ENCODE measurements at regions not wholly inside any gene's neighbourhood (a gene's known extent, or its start where the extent isn't known, plus 50 kb on each side); places are given as distances from the start of the nearest gene placed in this dataset.

DNA sequence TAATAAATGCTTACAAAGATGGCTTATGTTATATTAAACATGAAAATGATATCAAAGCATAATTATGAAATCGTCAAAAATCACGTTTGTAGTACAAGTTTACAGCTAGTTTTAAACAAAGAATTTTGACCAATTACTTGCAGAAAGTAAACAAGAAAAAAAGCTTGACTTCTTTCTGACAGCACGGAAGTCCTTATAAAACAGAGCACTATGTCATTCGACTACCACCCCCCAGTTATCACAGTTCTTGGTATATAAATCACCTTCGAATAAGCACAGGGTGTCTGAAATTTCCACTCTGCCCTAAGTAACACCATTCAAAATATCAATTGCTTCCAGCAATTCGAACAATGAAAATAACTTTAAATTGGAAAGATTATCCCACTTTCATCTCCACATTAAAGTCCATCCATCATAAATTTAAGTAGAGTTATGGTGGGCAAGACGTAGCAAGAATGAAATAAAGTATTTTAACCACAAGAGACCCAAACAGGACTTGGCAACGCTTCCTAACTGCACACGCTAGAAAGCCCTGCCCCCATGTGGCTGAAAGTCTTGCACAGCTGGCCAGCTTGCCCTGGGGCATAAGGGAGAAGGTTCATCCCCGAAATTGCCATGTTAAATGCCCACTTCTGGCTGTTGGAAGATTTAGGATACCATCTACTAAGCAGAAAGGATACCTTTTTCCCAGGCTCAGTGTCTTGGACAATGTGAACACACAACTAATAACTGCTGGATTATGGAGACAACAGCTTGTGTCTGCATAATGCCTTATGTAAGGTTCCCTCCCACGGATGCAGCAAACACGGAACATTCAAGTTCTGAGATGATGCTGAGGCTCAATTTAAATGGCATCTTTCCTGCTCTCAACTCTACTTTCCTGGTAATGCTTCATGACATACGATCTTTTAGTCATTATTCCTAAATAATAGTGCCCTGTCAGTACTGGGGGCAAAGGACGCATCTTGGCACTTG lies 116.4 kb upstream of the TJP1 start:
- H3K27ac ChIP-seq = no peak overlapping the region
- no peak for DNase-seq (ENCODE audit: low spot score)
- TF ChIP-seq, protein P1, sequence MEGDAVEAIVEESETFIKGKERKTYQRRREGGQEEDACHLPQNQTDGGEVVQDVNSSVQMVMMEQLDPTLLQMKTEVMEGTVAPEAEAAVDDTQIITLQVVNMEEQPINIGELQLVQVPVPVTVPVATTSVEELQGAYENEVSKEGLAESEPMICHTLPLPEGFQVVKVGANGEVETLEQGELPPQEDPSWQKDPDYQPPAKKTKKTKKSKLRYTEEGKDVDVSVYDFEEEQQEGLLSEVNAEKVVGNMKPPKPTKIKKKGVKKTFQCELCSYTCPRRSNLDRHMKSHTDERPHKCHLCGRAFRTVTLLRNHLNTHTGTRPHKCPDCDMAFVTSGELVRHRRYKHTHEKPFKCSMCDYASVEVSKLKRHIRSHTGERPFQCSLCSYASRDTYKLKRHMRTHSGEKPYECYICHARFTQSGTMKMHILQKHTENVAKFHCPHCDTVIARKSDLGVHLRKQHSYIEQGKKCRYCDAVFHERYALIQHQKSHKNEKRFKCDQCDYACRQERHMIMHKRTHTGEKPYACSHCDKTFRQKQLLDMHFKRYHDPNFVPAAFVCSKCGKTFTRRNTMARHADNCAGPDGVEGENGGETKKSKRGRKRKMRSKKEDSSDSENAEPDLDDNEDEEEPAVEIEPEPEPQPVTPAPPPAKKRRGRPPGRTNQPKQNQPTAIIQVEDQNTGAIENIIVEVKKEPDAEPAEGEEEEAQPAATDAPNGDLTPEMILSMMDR (IDR thresholded peaks at IDR 0.05) = no peak
- no peak overlapping the region for H3K4me3 ChIP-seq

DNA sequence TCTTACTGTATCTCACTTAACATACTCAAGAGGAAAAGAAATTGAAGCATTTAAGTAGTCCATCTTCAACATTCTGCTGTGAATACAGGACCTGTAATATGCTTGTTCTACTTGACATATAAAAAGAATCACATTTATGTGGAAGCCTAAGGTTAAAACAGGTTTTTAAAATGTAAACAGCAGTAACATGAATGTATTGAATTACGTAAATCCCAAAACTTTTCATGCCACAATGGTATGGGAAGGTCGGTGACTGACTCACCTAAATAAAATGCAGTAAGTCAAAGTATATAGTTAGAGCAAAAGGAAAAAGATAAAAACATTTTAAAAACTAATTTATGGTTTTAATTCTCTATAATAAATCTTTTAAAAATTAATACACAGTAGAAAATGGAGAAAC lies 115.7 kb upstream of the TJP1 start:
- H3K27ac ChIP-seq = no peak overlapping the region
- DNase-seq (ENCODE audit: low spot score) = no peak
- H3K4me3 ChIP-seq = no peak overlapping the region
- TF ChIP-seq, protein P1 (IDR thresholded peaks at IDR 0.05) = no peak

DNA sequence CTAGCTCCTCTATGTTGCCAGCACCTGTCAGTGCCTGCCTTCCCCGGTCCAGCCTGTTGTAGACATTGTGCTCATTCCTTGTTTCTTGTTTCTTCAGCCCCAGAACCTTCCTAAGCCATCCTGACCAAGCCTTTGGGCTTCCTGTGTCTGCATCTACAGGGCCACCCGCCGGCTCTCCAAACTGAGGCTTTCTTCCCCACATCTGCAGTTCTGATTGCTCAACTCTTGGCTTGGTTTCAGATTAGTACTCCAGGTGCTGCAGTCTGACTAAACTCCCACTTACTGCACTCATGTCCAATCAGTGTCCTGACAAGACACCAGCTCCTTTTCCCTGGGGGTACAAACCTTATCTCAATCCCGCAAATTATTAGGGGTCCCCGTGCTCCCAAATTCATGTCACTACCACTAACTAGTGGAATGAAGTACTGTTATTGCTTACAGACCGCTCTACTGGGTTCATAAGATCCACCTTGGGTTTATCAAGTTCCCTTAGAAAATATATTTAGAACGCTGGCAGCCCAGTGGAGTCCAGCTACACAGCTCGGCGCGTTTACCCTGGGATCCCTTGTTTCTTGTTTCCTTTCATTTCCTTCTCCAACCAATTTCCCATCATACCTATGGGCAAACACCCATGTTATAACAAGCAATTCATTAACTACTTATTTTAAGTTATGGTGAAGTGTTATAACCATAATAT lies 114.2 kb upstream of the TJP1 start:
- no peak for DNase-seq (ENCODE audit: low spot score)
- Histone ChIP-seq H3K27ac (no peak overlapping the region), H3K4me3 (no peak overlapping the region)
- TF ChIP-seq, protein P1 (IDR thresholded peaks at IDR 0.05) = no peak

DNA sequence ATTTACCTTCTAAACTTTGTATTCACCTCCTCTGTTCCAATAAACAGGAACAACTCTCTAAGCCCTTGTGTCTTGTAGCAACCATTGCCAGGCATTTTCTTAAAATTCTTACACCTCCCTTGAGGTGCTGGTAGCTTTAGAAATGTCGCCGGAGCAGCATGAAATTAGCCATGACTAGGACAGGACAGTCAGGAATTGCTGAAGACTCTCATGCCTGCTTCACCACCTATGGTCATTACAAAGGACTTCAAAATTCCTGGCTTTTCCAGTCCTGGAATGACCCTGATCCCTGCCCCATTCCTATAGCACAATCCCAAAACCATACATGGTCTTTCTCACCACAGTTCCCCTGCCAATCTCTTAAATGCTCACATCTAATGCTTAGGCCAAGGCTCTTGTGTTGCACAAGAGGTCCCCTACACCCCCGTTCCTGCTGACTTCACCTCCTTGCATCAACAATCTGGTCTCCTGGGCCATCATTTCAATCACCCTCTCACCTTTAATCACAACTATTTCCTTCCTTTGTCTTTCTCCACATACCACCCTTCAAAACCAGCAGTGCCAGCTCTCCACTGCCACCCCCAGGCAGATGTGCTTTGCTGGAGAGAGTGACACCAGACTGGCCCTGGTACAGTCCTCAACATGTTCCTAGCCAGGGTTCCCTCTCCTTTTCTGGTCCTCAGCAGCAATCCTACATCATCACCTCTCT lies 113.2 kb upstream of the TJP1 start:
- DNase-seq (ENCODE audit: low spot score) = no peak
- Histone ChIP-seq H3K27ac (no peak overlapping the region), H3K4me3 (no peak overlapping the region)
- TF ChIP-seq, protein P1 (IDR thresholded peaks at IDR 0.05) = no peak

DNA sequence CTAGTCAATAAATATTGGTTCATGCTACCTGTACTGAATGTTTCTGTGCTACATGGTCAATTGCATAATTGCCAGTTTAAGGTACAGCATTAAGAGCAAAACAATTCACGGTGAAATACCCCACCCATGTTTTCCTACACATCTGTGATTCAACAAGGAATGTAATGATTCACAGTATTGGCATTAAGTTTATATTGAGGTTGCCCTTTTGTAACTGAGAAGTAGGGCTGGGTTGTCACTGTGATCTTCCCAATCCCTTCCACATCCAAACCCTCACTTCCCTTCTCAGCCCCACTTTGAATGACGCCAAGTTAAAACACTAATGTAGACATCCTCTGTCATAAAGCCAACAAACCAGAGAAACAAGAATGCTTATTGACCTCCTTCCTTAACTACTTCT lies 112.0 kb upstream of the TJP1 start:
- TF ChIP-seq, protein P1 (IDR thresholded peaks at IDR 0.05) = no peak
- Histone ChIP-seq H3K27ac (no peak overlapping the region), H3K4me3 (no peak overlapping the region)
- DNase-seq (ENCODE audit: low spot score) = no peak

DNA sequence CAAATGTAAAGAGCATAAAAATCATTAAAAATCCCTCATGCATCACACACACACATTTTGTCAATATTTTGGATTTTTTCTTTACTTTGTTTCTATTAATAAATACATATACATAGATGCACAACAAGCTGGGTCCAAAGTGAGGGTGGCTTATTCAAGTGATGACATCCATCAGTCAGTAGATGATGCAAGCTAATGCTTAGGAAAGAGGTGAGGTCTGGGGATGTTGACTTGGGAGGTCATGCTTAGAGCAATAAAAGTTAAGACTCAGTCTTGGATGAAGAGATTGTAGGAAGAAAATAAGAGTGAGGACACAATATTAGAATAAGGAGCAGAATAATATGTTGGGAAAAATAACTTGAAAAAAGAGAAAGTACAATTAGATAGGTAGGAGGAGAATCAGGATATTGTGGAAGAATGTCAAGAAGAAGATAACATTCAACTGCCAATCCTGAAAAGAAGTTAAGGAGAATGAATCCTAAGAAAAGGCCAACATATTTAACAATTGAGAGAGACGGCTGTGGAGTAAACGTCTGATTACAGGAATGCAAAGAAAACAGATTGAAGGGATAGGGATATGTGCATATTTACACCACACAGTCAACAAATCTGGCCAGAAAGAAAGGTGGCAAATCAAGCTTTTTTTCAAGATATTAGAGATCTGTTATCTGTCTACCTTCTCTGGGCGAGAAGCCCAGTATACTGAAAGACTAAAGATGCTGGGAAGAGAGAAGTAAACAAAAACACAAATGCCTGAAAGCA lies 111.0 kb upstream of the TJP1 start:
- Histone ChIP-seq H3K4me3 (no peak overlapping the region), H3K27ac (no peak overlapping the region)
- DNase-seq (ENCODE audit: low spot score) = no peak
- TF ChIP-seq, protein P1 (IDR thresholded peaks at IDR 0.05) = no peak

All from coronary artery (tissue), 2 donors.